Hepatocyte (in vitro differentiated cells): ENCODE measurements at regions not wholly inside any gene's neighbourhood (a gene's known extent, or its start where the extent isn't known, plus 50 kb on each side); places are given as distances from the start of the nearest gene placed in this dataset.

Experiments used
- DNase-seq: peaks from one replicate; pipeline ENCODE4 v3.0.0-alpha.2; 2016; ENCODE audit warnings: low spot score
- H2AFZ ChIP-seq: fragments of 200-600 bp; sonication (generic); 2 replicates; pipeline ENCODE4 v1.6.0; 2016; ENCODE audit warnings: antibody characterized with exemption, mild to moderate bottlenecking
- H3K27ac ChIP-seq: fragments of 200-600 bp; sonication (generic); 2 replicates; pipeline ENCODE4 v1.5.1; 2016; ENCODE audit warnings: mild to moderate bottlenecking
- H3K27me3 ChIP-seq: fragments of 200-600 bp; sonication (generic); 2 replicates; pipeline ENCODE4 v1.6.1; 2016
- H3K36me3 ChIP-seq: fragments of 200-600 bp; sonication (generic); replicated peaks from 2 replicates; pipeline ENCODE4 v1.5.1; 2016; ENCODE audit warnings: low read depth; ENCODE audit not compliant: insufficient read depth
- H3K4me1 ChIP-seq: fragments of 200-600 bp; sonication (generic); 2 replicates; pipeline ENCODE4 v1.5.1; 2016; ENCODE audit warnings: mild to moderate bottlenecking, moderate library complexity; ENCODE audit not compliant: insufficient read depth
- H3K4me2 ChIP-seq: fragments of 200-600 bp; sonication (generic); 2 replicates; pipeline ENCODE4 v1.6.0; 2016
- H3K4me3 ChIP-seq: fragments of 200-600 bp; sonication (generic); 2 replicates; pipeline ENCODE4 v1.5.1; 2016; ENCODE audit warnings: mild to moderate bottlenecking
- H3K79me2 ChIP-seq: fragments of 200-600 bp; sonication (generic); 2 replicates; pipeline ENCODE4 v1.6.0; 2017; ENCODE audit warnings: mild to moderate bottlenecking
- H3K9me2 ChIP-seq: fragments of 200-600 bp; sonication (generic); replicated peaks from 2 replicates; pipeline ENCODE4 v1.6.0; 2017; ENCODE audit warnings: mild to moderate bottlenecking; ENCODE audit not compliant: insufficient read depth
- H3K9me3 ChIP-seq: fragments of 200-600 bp; sonication (generic); 2 replicates; pipeline ENCODE4 v1.5.1; 2016; ENCODE audit warnings: low read depth, mild to moderate bottlenecking
- H4K20me1 ChIP-seq: fragments of 200-600 bp; sonication (generic); 2 replicates; pipeline ENCODE4 v1.6.0; 2016; ENCODE audit warnings: mild to moderate bottlenecking; ENCODE audit not compliant: insufficient read depth, poor library complexity, severe bottlenecking
- CTCF ChIP-seq: fragments of 200-600 bp; sonication (generic); IDR thresholded peaks from 2 replicates; pipeline ENCODE4 v1.5.1; 2016; ENCODE audit warnings: antibody characterized with exemption, mild to moderate bottlenecking; ENCODE audit not compliant: poor library complexity
- EZH2 ChIP-seq: fragments of 200-600 bp; sonication (generic); IDR thresholded peaks from 2 replicates; pipeline ENCODE4 v1.6.1; 2016; ENCODE audit warnings: antibody characterized with exemption, mild to moderate bottlenecking, borderline replicate concordance
- EZH2phosphoT487 ChIP-seq: fragments of 200-600 bp; sonication (generic); IDR thresholded peaks from one replicate; pipeline ENCODE4 v1.6.1; 2018; ENCODE audit warnings: antibody characterized with exemption, mild to moderate bottlenecking, low read depth, moderate library complexity; ENCODE audit not compliant: unreplicated experiment, severe bottlenecking
- WGBS: methylation state at CpG from one replicate; pipeline ENCODE4 v1.1.6; 2016; ENCODE audit warnings: low lambda C conversion rate; ENCODE audit errors: missing lambda C conversion rate; 5-methylcytosine and 5-hydroxymethylcytosine counted together

GRCh38 chr9:78393932-78394331 is 97.0 kb downstream of the PSAT1 start:
- DNase-seq = no peak
- Histone ChIP-seq H3K4me1 (no peaks in the 10 kb centered on the region), H3K9me3 (peaks cover 8% of the 10 kb centered on the region), H3K27ac (no peak overlapping the region), H4K20me1 (no peaks in the 10 kb centered on the region), H3K4me3 (no peak overlapping the region), H3K27me3 (peaks cover 6% of the 10 kb centered on the region), H3K36me3 (no peaks in the 10 kb centered on the region), H2AFZ (no peak overlapping the region), H3K4me2 (no peak overlapping the region), H3K79me2 (no peaks in the 10 kb centered on the region), H3K9me2 (no peaks in the 10 kb centered on the region)
- WGBS = 96% methylated on average over 2 of the region's 2 CpGs
- TF ChIP-seq CTCF (no peak), EZH2 (no peak), EZH2phosphoT487 (no peak)

- no peaks in the 10 kb centered on the region for H3K36me3 ChIP-seq
- no peak overlapping the region for H3K4me2 ChIP-seq
- H3K4me3 ChIP-seq = no peak overlapping the region
- H3K4me1 ChIP-seq = no peaks in the 10 kb centered on the region
- H3K79me2 ChIP-seq = no peaks in the 10 kb centered on the region
- TF ChIP-seq CTCF (no peak), EZH2phosphoT487 (no peak), EZH2 (no peak)
- H3K9me2 ChIP-seq = no peaks in the 10 kb centered on the region
- DNase-seq = no peak
- H4K20me1 ChIP-seq = no peaks in the 10 kb centered on the region
- no peak overlapping the region for H3K27ac ChIP-seq
- WGBS = 49% methylated on average over 2 of the region's 2 CpGs
- peaks cover 6% of the 10 kb centered on the region for H3K27me3 ChIP-seq
- H3K9me3 ChIP-seq = peaks cover 8% of the 10 kb centered on the region
- no peak overlapping the region for H2AFZ ChIP-seq
Measured at GRCh38 chr9:78396087-78396486, 99.2 kb downstream of the PSAT1 start.

GRCh38 chr9:78397045-78397444 is 100.1 kb downstream of the PSAT1 start:
- no peaks in the 10 kb centered on the region for H3K4me1 ChIP-seq
- H4K20me1 ChIP-seq = no peaks in the 10 kb centered on the region
- DNase-seq = no peak
- WGBS = 28% methylated on average over 5 of the region's 5 CpGs
- peaks cover 6% of the 10 kb centered on the region for H3K27me3 ChIP-seq
- no peak overlapping the region for H2AFZ ChIP-seq
- no peaks in the 10 kb centered on the region for H3K36me3 ChIP-seq
- no peak overlapping the region for H3K4me3 ChIP-seq
- H3K27ac ChIP-seq = no peak overlapping the region
- H3K9me3 ChIP-seq = peaks cover 8% of the 10 kb centered on the region
- no peak overlapping the region for H3K4me2 ChIP-seq
- no peaks in the 10 kb centered on the region for H3K9me2 ChIP-seq
- H3K79me2 ChIP-seq = no peaks in the 10 kb centered on the region
- TF ChIP-seq EZH2phosphoT487 (no peak), EZH2 (no peak), CTCF (no peak)

GRCh38 chr9:78397454-78397853 is 100.5 kb downstream of the PSAT1 start:
- DNase-seq = no peak
- no peaks in the 10 kb centered on the region for H3K4me1 ChIP-seq
- no peak for TF ChIP-seq EZH2phosphoT487
- no peak for TF ChIP-seq EZH2
- no peak for TF ChIP-seq CTCF
- H3K4me2 ChIP-seq = no peak overlapping the region
- H3K79me2 ChIP-seq = no peaks in the 10 kb centered on the region
- H3K27ac ChIP-seq = no peak overlapping the region
- H3K4me3 ChIP-seq = no peak overlapping the region
- H3K9me2 ChIP-seq = no peaks in the 10 kb centered on the region
- H2AFZ ChIP-seq = no peak overlapping the region
- WGBS = 29% methylated on average over 5 of the region's 5 CpGs
- peaks cover 6% of the 10 kb centered on the region for H3K27me3 ChIP-seq
- H3K36me3 ChIP-seq = no peaks in the 10 kb centered on the region
- no peaks in the 10 kb centered on the region for H4K20me1 ChIP-seq
- H3K9me3 ChIP-seq = peaks cover 8% of the 10 kb centered on the region
